Lung (tissue), 11 donors: ENCODE measurements at regions not wholly inside any gene's neighbourhood (a gene's known extent, or its start where the extent isn't known, plus 50 kb on each side); places are given as distances from the start of the nearest gene placed in this dataset.

ENCODE experiments used
- ATAC-seq: fragments of 200-7000 bp; cut with Tn5 transposase; one replicate; pipeline ENCODE4 v1.9.1; 2020; ENCODE audit warnings: moderate number of reproducible peaks; ENCODE audit not compliant: insufficient read depth, low FRiP score
- DNase-seq, 3 donors: peaks; one replicate each; pipeline ENCODE4 v3.0.0-alpha.2; 2013 to 2017
- H3K27ac ChIP-seq, 2 donors: one replicate each; pipeline ENCODE4 v1.5.1; 2013; ENCODE audit warnings: mild to moderate bottlenecking in 2 of 2, moderate library complexity in 2 of 2, control low read depth in 1 of 2, inconsistent platforms in 1 of 2, low read depth in 1 of 2, low read length in 1 of 2
- H3K27me3 ChIP-seq, 3 donors: one replicate each; pipeline ENCODE4 v1.5.1; 2013; ENCODE audit warnings: low read length in 2 of 3; ENCODE audit not compliant: control insufficient read depth in 3 of 3, insufficient read depth in 3 of 3
- H3K36me3 ChIP-seq, 4 donors: one replicate each; pipeline ENCODE4 v1.5.1; 2013; ENCODE audit warnings: low read length in 4 of 4, mild to moderate bottlenecking in 1 of 4, moderate library complexity in 1 of 4; ENCODE audit not compliant: control insufficient read depth in 4 of 4, insufficient read depth in 4 of 4
- H3K4me1 ChIP-seq, 5 donors: one replicate each; pipeline ENCODE4 v1.5.1; 2013; ENCODE audit warnings: low read length in 5 of 5, mild to moderate bottlenecking in 2 of 5, moderate library complexity in 1 of 5; ENCODE audit not compliant: control insufficient read depth in 5 of 5, insufficient read depth in 5 of 5
- H3K4me3 ChIP-seq: one replicate; pipeline ENCODE4 v1.5.1; 2013; ENCODE audit warnings: mild to moderate bottlenecking, control low read depth, moderate library complexity
- H3K9ac ChIP-seq, 2 donors: one replicate each; pipeline ENCODE4 v1.5.1; 2013; ENCODE audit warnings: low read length in 2 of 2, control low read depth in 1 of 2; ENCODE audit not compliant: insufficient read depth in 1 of 2
- H3K9me3 ChIP-seq, 4 donors: one replicate each; pipeline ENCODE4 v1.5.1; 2013; ENCODE audit warnings: low read length in 3 of 4, mild to moderate bottlenecking in 1 of 4, moderate library complexity in 1 of 4; ENCODE audit not compliant: control insufficient read depth in 4 of 4, insufficient read depth in 3 of 4
- WGBS, 2 donors: extraction: QIAGEN DNeasy Blood & Tissue Kit; methylation state at CpG; one replicate each; pipeline ENCODE4 v1.1.7; 2013; 5-methylcytosine and 5-hydroxymethylcytosine counted together
- TF ChIP-seq, protein P1 (sequence below): IDR thresholded peaks from 2 replicates; pipeline ENCODE4 v1.5.1; 2012; ENCODE audit warnings: mild to moderate bottlenecking; ENCODE audit errors: control extremely low read depth, extremely low read depth
- donor health status: control.
- donor health status: control.
- donor health status: Bipolar disorder and iron deficiency.
- donor health status: healthy.
- donor health status: DM: yes; HTN: yes; CAD: no.

DNA sequence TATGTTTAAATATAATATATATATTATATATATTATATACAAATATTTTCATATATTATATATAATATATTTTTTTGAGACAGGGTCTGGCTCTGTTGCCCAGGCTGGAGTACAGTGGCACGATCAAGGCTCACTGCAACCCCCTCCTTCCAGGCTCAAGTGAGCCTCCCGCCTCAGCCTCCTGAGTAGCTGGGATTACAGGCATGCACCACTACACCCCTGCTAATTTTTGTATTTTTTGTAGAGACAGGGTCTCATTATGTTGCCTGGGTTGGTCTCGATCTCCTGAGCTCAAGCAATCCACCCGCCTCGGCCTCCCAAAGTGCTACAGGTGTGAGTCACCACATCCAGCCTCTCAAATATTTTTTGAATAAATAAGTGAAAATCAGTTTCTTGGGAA is 215.5 kb downstream of the GATA3 start:
- Histone ChIP-seq H3K4me3 (no peak overlapping the region), H3K4me1 (no peaks in the 10 kb centered on the region), H3K9ac (no peak overlapping the region), H3K27me3 (peaks cover 0 to 5% (median 0%) of the 10 kb centered on the region in 3 donors), H3K36me3 (no peaks in the 10 kb centered on the region), H3K27ac (no peak overlapping the region), H3K9me3 (no peaks in the 10 kb centered on the region)
- ATAC-seq (no peak), DNase-seq (no peak)
- TF ChIP-seq, protein P1, sequence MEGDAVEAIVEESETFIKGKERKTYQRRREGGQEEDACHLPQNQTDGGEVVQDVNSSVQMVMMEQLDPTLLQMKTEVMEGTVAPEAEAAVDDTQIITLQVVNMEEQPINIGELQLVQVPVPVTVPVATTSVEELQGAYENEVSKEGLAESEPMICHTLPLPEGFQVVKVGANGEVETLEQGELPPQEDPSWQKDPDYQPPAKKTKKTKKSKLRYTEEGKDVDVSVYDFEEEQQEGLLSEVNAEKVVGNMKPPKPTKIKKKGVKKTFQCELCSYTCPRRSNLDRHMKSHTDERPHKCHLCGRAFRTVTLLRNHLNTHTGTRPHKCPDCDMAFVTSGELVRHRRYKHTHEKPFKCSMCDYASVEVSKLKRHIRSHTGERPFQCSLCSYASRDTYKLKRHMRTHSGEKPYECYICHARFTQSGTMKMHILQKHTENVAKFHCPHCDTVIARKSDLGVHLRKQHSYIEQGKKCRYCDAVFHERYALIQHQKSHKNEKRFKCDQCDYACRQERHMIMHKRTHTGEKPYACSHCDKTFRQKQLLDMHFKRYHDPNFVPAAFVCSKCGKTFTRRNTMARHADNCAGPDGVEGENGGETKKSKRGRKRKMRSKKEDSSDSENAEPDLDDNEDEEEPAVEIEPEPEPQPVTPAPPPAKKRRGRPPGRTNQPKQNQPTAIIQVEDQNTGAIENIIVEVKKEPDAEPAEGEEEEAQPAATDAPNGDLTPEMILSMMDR = no peak
- WGBS, 2 donors = 87 to 98% methylated on average over 5 of the region's 5 CpGs

DNA sequence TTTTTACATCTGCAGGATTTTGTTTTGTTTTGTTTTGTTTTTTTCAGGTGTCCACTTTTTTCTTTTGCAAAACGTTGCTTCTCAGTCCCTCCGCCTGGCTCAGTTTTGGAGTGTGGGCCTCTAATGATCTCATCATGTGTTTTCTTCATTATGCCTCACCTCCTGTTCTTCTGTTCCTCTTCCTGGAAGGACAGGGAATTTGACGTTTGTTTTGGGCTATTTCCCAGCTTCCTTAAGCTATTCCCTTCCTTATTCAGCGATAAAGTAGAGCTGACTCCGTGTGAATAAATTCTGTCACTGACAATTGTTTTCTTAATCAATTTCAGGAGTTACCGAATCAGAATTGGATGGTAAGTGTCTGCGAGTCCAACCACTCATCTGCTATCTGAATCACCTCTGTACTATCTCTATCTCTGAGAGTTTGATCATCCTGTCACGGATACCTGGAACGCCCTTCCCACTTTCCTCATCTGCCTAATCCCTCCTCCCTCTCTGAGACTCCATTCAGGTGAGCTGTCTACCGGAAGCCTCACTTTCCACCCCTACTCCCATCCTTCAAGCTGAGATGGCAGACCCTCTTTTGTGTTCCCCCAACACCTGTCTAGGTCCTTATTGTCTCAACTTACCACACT is 218.4 kb downstream of the GATA3 start:
- Histone ChIP-seq H3K4me1 (no peaks in the 10 kb centered on the region), H3K9me3 (no peaks in the 10 kb centered on the region), H3K9ac (no peak overlapping the region), H3K27ac (no peak overlapping the region), H3K36me3 (no peaks in the 10 kb centered on the region), H3K27me3 (peaks cover 0 to 2% (median 0%) of the 10 kb centered on the region in 3 donors), H3K4me3 (no peak overlapping the region)
- TF ChIP-seq, protein P1 = no peak
- WGBS, 2 donors = 68 to 74% methylated on average over 10 of the region's 10 CpGs
- no peak for ATAC-seq
- no peak for DNase-seq

DNA sequence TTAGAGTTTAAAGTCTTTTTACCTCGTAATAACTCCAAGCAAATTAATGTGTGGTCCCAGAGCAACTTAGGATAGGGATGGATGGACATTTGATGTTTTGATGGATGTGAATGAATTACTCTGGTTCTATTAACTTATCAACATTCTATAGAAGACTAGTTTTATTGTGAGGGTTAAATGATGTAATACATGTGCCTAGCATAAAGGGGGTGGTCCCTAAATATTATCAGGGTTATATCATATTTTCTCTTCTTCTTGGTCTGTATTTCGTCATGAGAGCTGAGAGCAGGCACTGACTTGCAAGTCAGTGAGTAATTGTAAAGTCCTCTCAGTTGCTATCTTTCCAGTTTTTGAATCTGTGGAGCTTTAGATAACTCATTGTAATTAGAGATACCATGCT is 219.3 kb downstream of the GATA3 start:
- no peaks in the 10 kb centered on the region for H3K4me1 ChIP-seq
- no peak for ATAC-seq
- TF ChIP-seq, protein P1 = no peak
- no peaks in the 10 kb centered on the region for H3K36me3 ChIP-seq
- H3K4me3 ChIP-seq = no peak overlapping the region
- no peak for DNase-seq
- no peaks in the 10 kb centered on the region for H3K9me3 ChIP-seq
- peaks cover 0 to 5% (median 0%) of the 10 kb centered on the region in 3 donors for H3K27me3 ChIP-seq
- 58 to 71% methylated on average over 2 of the region's 2 CpGs for WGBS, 2 donors
- no peak overlapping the region for H3K27ac ChIP-seq
- H3K9ac ChIP-seq = no peak overlapping the region

DNA sequence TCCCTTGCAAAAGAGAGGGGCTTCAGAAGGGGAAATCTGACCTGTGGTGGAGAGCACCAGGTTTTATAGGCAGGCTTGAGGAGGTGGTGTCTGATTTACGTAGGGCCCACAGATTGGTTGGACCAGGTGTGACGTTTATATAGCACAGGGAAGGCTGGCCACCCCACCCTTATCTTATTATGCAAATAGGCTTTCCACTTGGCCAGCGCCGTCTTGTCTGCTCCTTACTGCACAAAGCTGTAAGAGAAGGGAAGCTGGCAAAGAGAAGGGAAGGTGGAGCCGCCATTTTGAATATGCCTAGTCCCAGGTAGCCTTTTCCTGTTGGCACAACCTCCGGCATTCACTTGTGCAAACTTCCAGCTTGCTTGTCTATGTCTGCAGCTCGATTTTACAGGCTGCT is 221.4 kb downstream of the GATA3 start:
- Histone ChIP-seq H3K27ac (no peak overlapping the region), H3K27me3 (peaks cover 0 to 8% (median 0%) of the 10 kb centered on the region in 3 donors), H3K9ac (no peak overlapping the region), H3K9me3 (no peaks in the 10 kb centered on the region), H3K36me3 (no peaks in the 10 kb centered on the region), H3K4me1 (no peaks in the 10 kb centered on the region), H3K4me3 (no peak overlapping the region)
- WGBS, 2 donors = 65 to 86% methylated on average over 7 of the region's 7 CpGs
- ATAC-seq = no peak
- TF ChIP-seq, protein P1 = no peak
- DNase-seq = no peak
